HCT116 (cell line): ENCODE measurements at regions not wholly inside any gene's neighbourhood (a gene's known extent, or its start where the extent isn't known, plus 50 kb on each side); places are given as distances from the start of the nearest gene placed in this dataset.

Experiments used
- CEBPB ChIP-seq: IDR thresholded peaks from 2 replicates; pipeline ENCODE4 v1.6.1; 2012; ENCODE audit warnings: low read depth
- CTCF ChIP-seq, 3 experiments: fragments of 200-600 bp in 1 of 3; sonication (generic) in 1 of 3; IDR thresholded peaks in 2 of 3; conservative IDR thresholded peaks in 1 of 3; 2 replicates each; pipeline ENCODE4 v1.5.1; 2012 to 2017; ENCODE audit warnings: low read depth in 2 of 3, low read length in 2 of 3, antibody characterized with exemption in 1 of 3, borderline replicate concordance in 1 of 3, control low read depth in 1 of 3, mild to moderate bottlenecking in 1 of 3, mixed read lengths in 1 of 3, mixed run types in 1 of 3, moderate library complexity in 1 of 3; ENCODE audit not compliant: insufficient read depth in 1 of 3
- EZH2 ChIP-seq: fragments of 200-600 bp; sonication (generic); IDR thresholded peaks from 2 replicates; pipeline ENCODE4 v1.6.1; 2017; ENCODE audit warnings: antibody characterized with exemption, mixed run types
- EZH2phosphoT487 ChIP-seq: fragments of 200-600 bp; IDR thresholded peaks from 2 replicates; pipeline ENCODE4 v1.6.1; 2018; ENCODE audit warnings: antibody characterized with exemption, borderline replicate concordance
- POLR2AphosphoS5 ChIP-seq: IDR thresholded peaks from 2 replicates; pipeline ENCODE4 v1.6.1; 2011; ENCODE audit warnings: mild to moderate bottlenecking, low read depth, low read length, moderate library complexity
- SRF ChIP-seq: IDR thresholded peaks from 2 replicates; pipeline ENCODE4 v1.6.1; 2012; ENCODE audit warnings: low read depth
- TCF7L2 ChIP-seq: IDR thresholded peaks from 2 replicates; pipeline ENCODE4 v1.7.0; 2011; ENCODE audit warnings: borderline replicate concordance, inconsistent platforms; ENCODE audit not compliant: insufficient read depth, insufficient read length; ENCODE audit errors: extremely low read depth

- no peak for TF ChIP-seq SRF
- TF ChIP-seq CTCF (IDR thresholded peaks at IDR 0.05 in 2 of 3, conservative IDR thresholded peaks at IDR 0.05 in 1 of 3; ENCODE audit: borderline replicate concordance in 1 of 3, insufficient read depth in 1 of 3, low read depth in 2 of 3, low read length in 2 of 3) = no peak
- TF ChIP-seq EZH2 = no peak
- no peak for TF ChIP-seq TCF7L2
- no peak for TF ChIP-seq POLR2AphosphoS5
- TF ChIP-seq EZH2phosphoT487 = no peak
- TF ChIP-seq CEBPB = no peak
These were observed 70.6 kb upstream of the ADARB2 start for GRCh38 chr10:1807924-1808323.
